ENCODE measurements at regions not wholly inside any gene's neighbourhood (a gene's known extent, or its start where the extent isn't known, plus 50 kb on each side); places are given as distances from the start of the nearest gene placed in this dataset.

- Histone ChIP-seq H3K4me1 (no peaks in the 10 kb centered on the region), H3K36me3 (no peaks in the 10 kb centered on the region), H3K27ac (no peak overlapping the region), H3K9me3 (no peaks in the 10 kb centered on the region), H3K27me3 (no peaks in the 10 kb centered on the region), H3K4me3 (no peak overlapping the region)
- TF ChIP-seq POLR2A (IDR thresholded peaks at IDR 0.05): no peak
- TF ChIP-seq, protein P1, sequence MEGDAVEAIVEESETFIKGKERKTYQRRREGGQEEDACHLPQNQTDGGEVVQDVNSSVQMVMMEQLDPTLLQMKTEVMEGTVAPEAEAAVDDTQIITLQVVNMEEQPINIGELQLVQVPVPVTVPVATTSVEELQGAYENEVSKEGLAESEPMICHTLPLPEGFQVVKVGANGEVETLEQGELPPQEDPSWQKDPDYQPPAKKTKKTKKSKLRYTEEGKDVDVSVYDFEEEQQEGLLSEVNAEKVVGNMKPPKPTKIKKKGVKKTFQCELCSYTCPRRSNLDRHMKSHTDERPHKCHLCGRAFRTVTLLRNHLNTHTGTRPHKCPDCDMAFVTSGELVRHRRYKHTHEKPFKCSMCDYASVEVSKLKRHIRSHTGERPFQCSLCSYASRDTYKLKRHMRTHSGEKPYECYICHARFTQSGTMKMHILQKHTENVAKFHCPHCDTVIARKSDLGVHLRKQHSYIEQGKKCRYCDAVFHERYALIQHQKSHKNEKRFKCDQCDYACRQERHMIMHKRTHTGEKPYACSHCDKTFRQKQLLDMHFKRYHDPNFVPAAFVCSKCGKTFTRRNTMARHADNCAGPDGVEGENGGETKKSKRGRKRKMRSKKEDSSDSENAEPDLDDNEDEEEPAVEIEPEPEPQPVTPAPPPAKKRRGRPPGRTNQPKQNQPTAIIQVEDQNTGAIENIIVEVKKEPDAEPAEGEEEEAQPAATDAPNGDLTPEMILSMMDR (IDR thresholded peaks at IDR 0.05): no peak
- intact Hi-C loops (cut with DNase I): no loop called here
- ATAC-seq (no peak), DNase-seq (no peak)
Observed at GRCh38 chrX:57737881-57738280, 57.8 kb upstream of the NLRP2B start.

Data from right lobe of liver (tissue), 6 donors.